Stimulated activated CD4-positive, alpha-beta T cell treated with anti-CD3 and anti-CD28 coated beads, Interleukin-4, amount 100 ng/mL, for 1 hour (primary cell): ENCODE measurements at regions not wholly inside any gene's neighbourhood (a gene's known extent, or its start where the extent isn't known, plus 50 kb on each side); places are given as distances from the start of the nearest gene placed in this dataset.
"Not testable (repeated sequence)": the region's sequence is repeated elsewhere in the genome, so short reads cannot be mapped to it uniquely, and the experiment has no call there.

ENCODE experiments used
- DNase-seq: peaks from one replicate; pipeline ENCODE4 v3.0.0-alpha.2; 2020

GRCh38 chr14:105713160-105713559, 186.8 kb downstream of the TMEM121 start:
- not testable (repeated sequence) for DNase-seq

GRCh38 chr14:105713836-105714235, 187.5 kb downstream of the TMEM121 start:
- DNase-seq = not testable (repeated sequence)

GRCh38 chr14:105718787-105719186, 192.4 kb downstream of the TMEM121 start:
- not testable (repeated sequence) for DNase-seq

- DNase-seq = not testable (repeated sequence)
Observed at GRCh38 chr14:105720106-105720505, 193.7 kb downstream of the TMEM121 start.

- DNase-seq = not testable (repeated sequence)
Observed at GRCh38 chr14:105720852-105721601, 194.6 kb downstream of the TMEM121 start.

GRCh38 chr14:105721602-105721970, 195.2 kb downstream of the TMEM121 start:
- DNase-seq = not testable (repeated sequence)

GRCh38 chr14:105721996-105722709, 195.8 kb downstream of the TMEM121 start:
- not testable (repeated sequence) for DNase-seq

GRCh38 chr14:105723271-105723670, 196.9 kb downstream of the TMEM121 start:
- DNase-seq = not testable (repeated sequence)

- not testable (repeated sequence) for DNase-seq
Observed at GRCh38 chr14:105723776-105724175, 197.4 kb downstream of the TMEM121 start.

GRCh38 chr14:105729825-105730368, 203.5 kb downstream of the TMEM121 start:
- not testable (repeated sequence) for DNase-seq

GRCh38 chr14:105730731-105731130, 204.3 kb downstream of the TMEM121 start:
- not testable (repeated sequence) for DNase-seq

GRCh38 chr14:105731221-105731985, 205.0 kb downstream of the TMEM121 start:
- DNase-seq = not testable (repeated sequence)

GRCh38 chr14:105733081-105734065, 207.0 kb downstream of the TMEM121 start:
- DNase-seq = no peak

- not testable (repeated sequence) for DNase-seq
Observed at GRCh38 chr14:105734241-105734640, 207.9 kb downstream of the TMEM121 start.

- DNase-seq = not testable (repeated sequence)
Observed at GRCh38 chr14:105736331-105736730, 209.9 kb downstream of the TMEM121 start.

- DNase-seq = no peak
Observed at GRCh38 chr14:105737504-105738246, 211.3 kb downstream of the TMEM121 start.

GRCh38 chr14:105738638-105739037, 212.3 kb downstream of the TMEM121 start:
- no peak for DNase-seq

- no peak for DNase-seq
Observed at GRCh38 chr14:105739331-105740102, 213.1 kb downstream of the TMEM121 start.

GRCh38 chr14:105740272-105740671, 213.9 kb downstream of the TMEM121 start:
- not testable (repeated sequence) for DNase-seq

GRCh38 chr14:105740961-105741360, 214.6 kb downstream of the TMEM121 start:
- DNase-seq = not testable (repeated sequence)
